A549 (cell line): ENCODE measurements at regions not wholly inside any gene's neighbourhood (a gene's known extent, or its start where the extent isn't known, plus 50 kb on each side); places are given as distances from the start of the nearest gene placed in this dataset.

ENCODE experiments used
- ATAC-seq, 2 experiments: fragments of 200-7000 bp in 1 of 2; fragments of >200 bp in 1 of 2; cut with Nextera tagmentation in 1 of 2; cut with Tn5 transposase in 1 of 2; 3 replicates each; pipeline versions ENCODE4 v1.8.0 to v1.9.1; 2018 to 2020; ENCODE audit warnings: mild to moderate bottlenecking in 1 of 2, moderate library complexity in 1 of 2
- CTCF ChIA-PET: fragments of 300-600 bp; sonication (Branson Sonifier 250); formaldehyde crosslinking; extraction: SDS; loops from one replicate; lab custom pipeline; 2021; ENCODE audit warnings: antibody characterized with exemption, inconsistent platforms; lab: Yijun Ruan, JAX
- POLR2A ChIA-PET: fragments of 350-600 bp; formaldehyde crosslinking; extraction: SDS; loops from one replicate; lab custom pipeline; 2021; ENCODE audit warnings: antibody characterized with exemption, inconsistent platforms; lab: Yijun Ruan, JAX
- DNase-seq, 2 experiments: peaks; one replicate each; pipeline versions ENCODE4 v3.0.0 to v3.0.0-alpha.2; 2011 to 2016; ENCODE audit warnings: low read depth in 1 of 2, low spot score in 1 of 2
- FAIRE-seq: peaks from 2 replicates; lab custom pipeline; 2011; peaks lifted over from hg19 to GRCh38; lab: Jason Lieb, UNC
- H3K27ac ChIP-seq, 2 experiments: fragments of >200 bp; sonication (Bioruptor Twin); formaldehyde crosslinking; 3 replicates each; pipeline ENCODE4 v1.5.1; 2016 to 2017
- H3K4me1 ChIP-seq: fragments of >200 bp; sonication (Bioruptor Twin); formaldehyde crosslinking; 3 replicates; pipeline ENCODE4 v1.6.1; 2016
- H3K4me2 ChIP-seq: fragments of >200 bp; sonication (Bioruptor Twin); formaldehyde crosslinking; 3 replicates; pipeline ENCODE4 v1.6.1; 2016
- H3K4me3 ChIP-seq: fragments of >200 bp; sonication (Bioruptor Twin); formaldehyde crosslinking; 3 replicates; pipeline ENCODE4 v1.5.1; 2016
- H3K9me3 ChIP-seq: fragments of >200 bp; sonication (Bioruptor Twin); formaldehyde crosslinking; 3 replicates; pipeline ENCODE4 v1.6.1; 2016
- BHLHE40 ChIP-seq: IDR thresholded peaks from 2 replicates; pipeline ENCODE4 v1.6.1; 2012; ENCODE audit warnings: low read depth, low read length, inconsistent platforms
- CEBPB ChIP-seq, 2 experiments: fragments of >200 bp in 1 of 2; sonication (Bioruptor Twin) in 1 of 2; formaldehyde crosslinking in 1 of 2; IDR thresholded peaks; 2 replicates each; pipeline ENCODE4 v1.6.1; 2012 to 2016
- CHD2 ChIP-seq: fragments of 150-350 bp; IDR thresholded peaks from 2 replicates; pipeline ENCODE4 v1.6.1; 2014; ENCODE audit warnings: low read length; ENCODE audit not compliant: partially characterized antibody
- CHD4 ChIP-seq: fragments of 200-600 bp; sonication (generic); IDR thresholded peaks from 2 replicates; pipeline ENCODE4 v1.6.1; 2016; ENCODE audit warnings: antibody characterized with exemption, mild to moderate bottlenecking, borderline replicate concordance
- E2F6 ChIP-seq: IDR thresholded peaks from 2 replicates; pipeline ENCODE4 v1.6.1; 2012; ENCODE audit warnings: low read depth, borderline replicate concordance
- EHMT2 ChIP-seq: fragments of 200-600 bp; sonication (generic); IDR thresholded peaks from 2 replicates; pipeline ENCODE4 v1.6.1; 2016; ENCODE audit warnings: antibody characterized with exemption, low read depth, mild to moderate bottlenecking, moderate library complexity
- EP300 ChIP-seq, 2 experiments: fragments of >200 bp; sonication (Bioruptor Twin); formaldehyde crosslinking; IDR thresholded peaks; 2 replicates in 1 of 2; 3 replicates in 1 of 2; pipeline ENCODE4 v1.6.1; 2016 to 2017
- ESRRA ChIP-seq: fragments of 150-350 bp; IDR thresholded peaks from 2 replicates; pipeline ENCODE4 v1.6.1; 2014; ENCODE audit warnings: mild to moderate bottlenecking, low read length, borderline replicate concordance
- FOSB ChIP-seq: fragments of 250-450 bp; sonication (Bioruptor Pico); IDR thresholded peaks from 2 replicates; pipeline ENCODE4 v1.5.0; 2020; ENCODE audit warnings: mild to moderate bottlenecking, moderate library complexity
- GATA3 ChIP-seq: IDR thresholded peaks from 2 replicates; pipeline ENCODE4 v1.6.1; 2012; ENCODE audit warnings: borderline replicate concordance
- HOXA7 ChIP-seq: fragments of 250-450 bp; sonication (Bioruptor Pico); IDR thresholded peaks from 2 replicates; pipeline ENCODE4 v1.5.0; 2020; ENCODE audit warnings: mild to moderate bottlenecking, moderate library complexity
- JUN ChIP-seq, 2 experiments: fragments of >200 bp; sonication (Bioruptor Twin); formaldehyde crosslinking; IDR thresholded peaks; 2 replicates in 1 of 2; 3 replicates in 1 of 2; pipeline ENCODE4 v1.6.1; 2016 to 2017
- KDM1A ChIP-seq: fragments of 200-600 bp; sonication (generic); IDR thresholded peaks from 2 replicates; pipeline ENCODE4 v1.6.1; 2016; ENCODE audit warnings: low read depth, mild to moderate bottlenecking
- NPAS2 ChIP-seq: fragments of 250-450 bp; sonication (Bioruptor Pico); IDR thresholded peaks from 2 replicates; pipeline ENCODE4 v1.8.0; 2022; ENCODE audit warnings: mild to moderate bottlenecking, moderate library complexity, borderline replicate concordance
- PHF8 ChIP-seq: fragments of 200-600 bp; sonication (generic); IDR thresholded peaks from 2 replicates; pipeline ENCODE4 v1.6.1; 2016; ENCODE audit warnings: low read depth, mild to moderate bottlenecking, antibody characterized with exemption, moderate library complexity, borderline replicate concordance
- POLR2A ChIP-seq: IDR thresholded peaks from 2 replicates; pipeline ENCODE4 v1.6.1; 2012; ENCODE audit warnings: mild to moderate bottlenecking, low read length
- RAD21 ChIP-seq, 2 experiments: fragments of >200 bp in 1 of 2; sonication (Bioruptor Twin) in 1 of 2; formaldehyde crosslinking in 1 of 2; IDR thresholded peaks in 1 of 2; conservative IDR thresholded peaks in 1 of 2; 2 replicates in 1 of 2; 3 replicates in 1 of 2; pipeline ENCODE4 v1.6.1; 2012 to 2018; ENCODE audit warnings: inconsistent platforms in 1 of 2
- RARB ChIP-seq: fragments of 250-450 bp; sonication (Bioruptor Pico); IDR thresholded peaks from 2 replicates; pipeline ENCODE4 v1.8.0; 2021; ENCODE audit warnings: mild to moderate bottlenecking, moderate library complexity
- RNF2 ChIP-seq: fragments of 200-600 bp; sonication (generic); IDR thresholded peaks from 2 replicates; pipeline ENCODE4 v1.6.1; 2016; ENCODE audit warnings: low read depth, mild to moderate bottlenecking, antibody characterized with exemption, moderate library complexity, borderline replicate concordance
- SMC3 ChIP-seq: fragments of >200 bp; sonication (Bioruptor Twin); formaldehyde crosslinking; IDR thresholded peaks from 3 replicates; pipeline ENCODE4 v1.6.1; 2018; ENCODE audit warnings: inconsistent platforms
- SREBF2 ChIP-seq: fragments of 450-650 bp; IDR thresholded peaks from 2 replicates; pipeline ENCODE4 v1.6.1; 2014; ENCODE audit warnings: mild to moderate bottlenecking, moderate library complexity
- ZSCAN20 ChIP-seq: fragments of 250-450 bp; sonication (Bioruptor Pico); IDR thresholded peaks from 2 replicates; pipeline ENCODE4 v1.8.0; 2022; ENCODE audit warnings: mild to moderate bottlenecking, moderate library complexity
- WGBS: methylation state at CpG from one replicate; pipeline ENCODE4 v1.1.6; 2017; ENCODE audit errors: missing lambda C conversion rate; 5-methylcytosine and 5-hydroxymethylcytosine counted together
- TF ChIP-seq, protein P1 (sequence below): fragments of 200-600 bp; sonication (generic); IDR thresholded peaks from 2 replicates; pipeline ENCODE4 v1.6.1; 2016; ENCODE audit warnings: antibody characterized with exemption, mild to moderate bottlenecking, moderate library complexity
- TF ChIP-seq, protein P2 (sequence below): IDR thresholded peaks from 2 replicates; pipeline ENCODE4 v1.6.1; 2012

- peak in 1 of 2 experiments; percentile 6 for DNase-seq
- no peak for FAIRE-seq
- ChIA-PET CTCF (no interaction called here), POLR2A (no interaction called here)
- H3K4me1 ChIP-seq: peaks cover 4% of the 10 kb centered on the region; the same call in 2 of the 3 replicates
- H3K4me2 ChIP-seq: no peak overlapping the region
- 0 out of 6 replicates have a peak overlapping the region, but pooled peaks of 1 of the 2 experiments have one; percentile 8 for H3K27ac ChIP-seq
- 40% methylated on average over 1 of the region's 1 CpG for WGBS
- peak in 1 of 2 experiments; percentile 42; a peak in 1 of 6 replicates for ATAC-seq
- H3K4me3 ChIP-seq: no peak overlapping the region
- H3K9me3 ChIP-seq: no peaks in the 10 kb centered on the region
- no peak for TF ChIP-seq CEBPB (IDR thresholded peaks at IDR 0.05)
- TF ChIP-seq NPAS2 (CRISPR knock-in tag): no peak
- TF ChIP-seq CHD4: no peak
- TF ChIP-seq, protein P1, sequence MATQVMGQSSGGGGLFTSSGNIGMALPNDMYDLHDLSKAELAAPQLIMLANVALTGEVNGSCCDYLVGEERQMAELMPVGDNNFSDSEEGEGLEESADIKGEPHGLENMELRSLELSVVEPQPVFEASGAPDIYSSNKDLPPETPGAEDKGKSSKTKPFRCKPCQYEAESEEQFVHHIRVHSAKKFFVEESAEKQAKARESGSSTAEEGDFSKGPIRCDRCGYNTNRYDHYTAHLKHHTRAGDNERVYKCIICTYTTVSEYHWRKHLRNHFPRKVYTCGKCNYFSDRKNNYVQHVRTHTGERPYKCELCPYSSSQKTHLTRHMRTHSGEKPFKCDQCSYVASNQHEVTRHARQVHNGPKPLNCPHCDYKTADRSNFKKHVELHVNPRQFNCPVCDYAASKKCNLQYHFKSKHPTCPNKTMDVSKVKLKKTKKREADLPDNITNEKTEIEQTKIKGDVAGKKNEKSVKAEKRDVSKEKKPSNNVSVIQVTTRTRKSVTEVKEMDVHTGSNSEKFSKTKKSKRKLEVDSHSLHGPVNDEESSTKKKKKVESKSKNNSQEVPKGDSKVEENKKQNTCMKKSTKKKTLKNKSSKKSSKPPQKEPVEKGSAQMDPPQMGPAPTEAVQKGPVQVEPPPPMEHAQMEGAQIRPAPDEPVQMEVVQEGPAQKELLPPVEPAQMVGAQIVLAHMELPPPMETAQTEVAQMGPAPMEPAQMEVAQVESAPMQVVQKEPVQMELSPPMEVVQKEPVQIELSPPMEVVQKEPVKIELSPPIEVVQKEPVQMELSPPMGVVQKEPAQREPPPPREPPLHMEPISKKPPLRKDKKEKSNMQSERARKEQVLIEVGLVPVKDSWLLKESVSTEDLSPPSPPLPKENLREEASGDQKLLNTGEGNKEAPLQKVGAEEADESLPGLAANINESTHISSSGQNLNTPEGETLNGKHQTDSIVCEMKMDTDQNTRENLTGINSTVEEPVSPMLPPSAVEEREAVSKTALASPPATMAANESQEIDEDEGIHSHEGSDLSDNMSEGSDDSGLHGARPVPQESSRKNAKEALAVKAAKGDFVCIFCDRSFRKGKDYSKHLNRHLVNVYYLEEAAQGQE: no peak
- no peak for TF ChIP-seq SMC3
- no peak for TF ChIP-seq SREBF2
- TF ChIP-seq CHD2: no peak
- TF ChIP-seq JUN (IDR thresholded peaks at IDR 0.05): no peak
- TF ChIP-seq POLR2A: no peak
- no peak for TF ChIP-seq KDM1A
- no peak for TF ChIP-seq BHLHE40
Measured at GRCh38 chr11:28447226-28447625, 339.0 kb downstream of the METTL15 start.

GRCh38 chr11:28442131-28442530 lies 333.9 kb downstream of the METTL15 start:
- POLR2A ChIA-PET: no interaction called here
- no peaks in the 10 kb centered on the region for H3K9me3 ChIP-seq
- ATAC-seq (no peak), DNase-seq (peak in 1 of 2 experiments; percentile 37)
- TF ChIP-seq E2F6: no peak
- TF ChIP-seq EP300 (IDR thresholded peaks at IDR 0.05): peak; percentile 25 to 53; a peak in 2 of 5 replicates
- TF ChIP-seq CEBPB (IDR thresholded peaks at IDR 0.05): peak in 1 of 2 experiments; percentile 35; a peak in 1 of 4 replicates
- TF ChIP-seq, all 56 proteins: peak for 2
- H3K4me2 ChIP-seq: no peak overlapping the region
- 81% methylated on average over 2 of the region's 2 CpGs for WGBS
- H3K4me3 ChIP-seq: no peak overlapping the region
- no peaks in the 10 kb centered on the region; the same call in 2 of the 3 replicates for H3K4me1 ChIP-seq
- H3K27ac ChIP-seq: no peak overlapping the region
- no peak for FAIRE-seq
- CTCF ChIA-PET: no interaction called here

DNA sequence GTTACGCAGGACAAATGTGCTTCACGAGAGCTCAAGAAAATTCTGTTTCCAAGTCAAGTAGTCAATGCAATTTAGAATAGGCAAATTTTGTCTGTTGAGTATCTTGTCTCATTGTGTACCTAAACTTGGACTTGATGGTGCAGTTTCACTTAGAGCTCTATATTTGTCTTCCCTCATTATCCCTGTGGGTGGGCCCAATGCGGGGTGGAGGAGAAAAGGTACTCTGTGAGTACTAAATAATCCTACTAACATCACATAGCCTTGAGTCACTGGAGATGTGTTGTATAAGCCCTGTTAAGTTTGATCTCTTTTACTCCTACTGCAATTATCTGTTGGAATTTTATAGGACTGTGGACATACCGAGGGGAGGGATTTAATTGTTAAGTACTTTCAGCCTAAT lies 331.2 kb downstream of the METTL15 start:
- no peak for ATAC-seq
- CTCF ChIA-PET: no interaction called here
- H3K9me3 ChIP-seq: no peaks in the 10 kb centered on the region
- H3K4me3 ChIP-seq: no peak overlapping the region
- FAIRE-seq: no peak
- no peak for DNase-seq
- WGBS: 95% methylated on average over 4 of the region's 4 CpGs
- TF ChIP-seq ESRRA (no peak), GATA3 (no peak), PHF8 (no peak), ZSCAN20 (CRISPR knock-in tag) (no peak), RNF2 (no peak), NPAS2 (CRISPR knock-in tag) (no peak), CEBPB (IDR thresholded peaks at IDR 0.05) (no peak), HOXA7 (CRISPR knock-in tag) (no peak), RAD21 (conservative IDR thresholded peaks at IDR 0.05 in 1 of 2, IDR thresholded peaks at IDR 0.05 in 1 of 2) (no peak), RARB (CRISPR knock-in tag) (no peak), FOSB (CRISPR knock-in tag) (no peak), EHMT2 (no peak)
- TF ChIP-seq, protein P2, sequence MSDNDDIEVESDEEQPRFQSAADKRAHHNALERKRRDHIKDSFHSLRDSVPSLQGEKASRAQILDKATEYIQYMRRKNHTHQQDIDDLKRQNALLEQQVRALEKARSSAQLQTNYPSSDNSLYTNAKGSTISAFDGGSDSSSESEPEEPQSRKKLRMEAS: no peak
- POLR2A ChIA-PET: no interaction called here
- H3K4me2 ChIP-seq: no peak overlapping the region
- H3K27ac ChIP-seq: no peak overlapping the region; a peak in 1 of 6 replicates
- no peaks in the 10 kb centered on the region for H3K4me1 ChIP-seq
